Stimulated activated CD4-positive, alpha-beta T cell treated with anti-CD3 and anti-CD28 coated beads, Interleukin-2, amount 100 ng/mL, for 24 hours (primary cell): ENCODE measurements at regions not wholly inside any gene's neighbourhood (a gene's known extent, or its start where the extent isn't known, plus 50 kb on each side); places are given as distances from the start of the nearest gene placed in this dataset.
"Not testable (repeated sequence)": the region's sequence is repeated elsewhere in the genome, so short reads cannot be mapped to it uniquely, and the experiment has no call there.

Experiments
- DNase-seq, 2 donors: peaks; one replicate each; pipeline ENCODE4 v3.0.0-alpha.2; 2020

DNA sequence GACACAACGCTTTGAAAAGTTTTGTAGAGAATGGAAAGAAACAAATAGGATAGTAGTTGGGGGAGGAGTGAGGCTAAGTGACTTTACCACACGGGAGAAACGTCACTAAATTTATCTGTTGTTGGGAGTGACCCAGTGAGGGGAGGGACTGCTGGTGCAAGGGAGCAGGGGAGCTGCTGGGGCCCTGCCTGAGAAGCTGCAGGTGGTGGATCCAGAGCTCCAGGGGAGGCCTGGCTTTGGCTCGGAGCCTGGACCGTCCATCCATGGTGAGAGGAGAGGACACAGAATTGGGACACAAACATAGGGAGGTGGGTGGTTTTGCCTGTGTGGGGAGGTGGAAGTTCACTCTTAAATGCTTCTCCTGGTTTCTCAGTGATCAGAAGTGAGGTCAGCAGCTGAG, 107.6 kb downstream of the GOSR1 start:
- no peak for DNase-seq

DNA sequence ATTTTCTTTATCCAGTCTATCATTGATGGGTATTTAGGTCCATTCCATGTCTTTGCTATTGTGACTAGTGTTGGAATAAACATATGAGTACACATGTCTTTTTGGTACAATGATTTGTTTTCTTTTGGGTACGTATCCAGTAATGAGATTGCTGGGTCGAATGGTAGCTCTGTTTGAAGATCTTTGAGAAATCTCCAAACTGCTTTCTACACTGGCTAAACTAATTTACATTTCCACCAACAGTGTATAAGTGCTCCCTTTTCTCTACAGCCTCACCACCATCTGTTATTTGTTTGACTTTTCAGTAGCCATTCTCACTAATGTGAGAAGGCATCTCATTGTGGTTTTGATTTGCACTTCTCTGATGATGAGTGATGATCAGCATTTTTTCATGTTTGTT, 103.7 kb downstream of the GOSR1 start:
- DNase-seq = no peak

DNA sequence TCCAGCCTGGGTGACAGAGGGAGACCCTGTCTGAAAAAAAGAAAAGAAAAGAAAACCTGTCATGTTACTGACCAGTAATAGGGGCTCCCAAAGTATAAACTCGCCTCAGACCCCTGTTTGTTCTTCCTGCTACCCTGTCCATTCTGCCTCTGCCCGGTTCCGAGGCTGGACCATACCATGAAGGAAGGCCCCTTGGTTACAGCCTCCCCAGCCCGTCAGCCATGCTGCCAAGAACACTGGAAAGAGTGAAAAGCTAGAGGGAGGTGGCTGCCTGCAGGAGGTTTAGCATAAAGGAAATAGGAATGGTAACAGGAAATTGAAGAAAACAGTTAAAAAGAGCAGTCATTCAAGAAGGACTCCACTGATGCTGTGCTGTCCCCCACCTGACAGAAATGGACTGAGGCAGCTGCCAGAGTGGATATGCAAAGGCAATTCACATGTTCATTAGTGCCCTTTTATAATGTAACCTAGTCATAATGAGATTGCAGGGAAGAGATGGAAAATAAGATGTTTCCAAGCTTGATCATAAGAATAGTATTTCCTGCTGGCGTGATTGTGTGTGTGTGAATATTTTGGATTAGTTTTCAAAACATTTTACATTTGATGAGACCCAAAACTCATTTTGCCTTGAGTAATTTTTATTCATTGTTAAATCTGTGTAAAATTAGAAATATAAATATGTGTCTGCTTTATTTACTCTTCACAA, 102.6 kb downstream of the GOSR1 start:
- no peak for DNase-seq

DNA sequence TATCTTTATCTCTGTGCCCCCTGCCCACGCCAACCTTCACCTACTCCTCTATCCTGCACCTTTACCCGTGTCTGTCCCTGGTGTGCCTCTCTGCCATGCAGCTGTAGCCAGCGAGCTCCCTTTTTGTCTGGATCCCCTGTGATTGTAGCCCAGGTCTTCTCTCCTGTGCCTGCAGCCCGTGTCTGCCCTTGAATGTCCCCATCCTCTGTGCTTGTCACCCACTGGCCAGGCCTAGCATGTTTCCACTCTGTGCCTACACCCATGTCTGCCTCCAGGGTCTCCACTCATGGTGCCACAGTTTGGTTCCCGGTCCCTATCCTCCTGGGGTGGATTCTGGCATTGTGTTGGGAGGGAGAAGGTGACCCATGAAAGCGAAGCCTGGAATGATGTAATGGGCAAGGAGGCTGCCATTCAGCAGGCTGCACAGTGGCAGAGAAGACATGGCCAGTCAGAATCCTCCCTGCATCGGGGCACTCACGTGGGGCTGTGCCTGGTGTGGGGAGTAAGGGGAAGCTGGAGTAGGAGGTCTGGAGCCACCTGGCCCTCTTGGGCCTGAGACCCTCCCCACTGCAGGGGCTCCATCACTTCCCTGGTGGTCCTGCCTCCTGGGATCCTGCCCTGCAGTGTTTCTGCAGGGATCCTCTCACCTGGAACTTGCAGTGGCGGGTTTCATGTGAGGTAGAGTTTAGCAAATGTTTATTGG, 101.0 kb downstream of the GOSR1 start:
- not testable (repeated sequence) for DNase-seq
